Medulla oblongata (tissue), 1 donor: ENCODE measurements at regions not wholly inside any gene's neighbourhood (a gene's known extent, or its start where the extent isn't known, plus 50 kb on each side); places are given as distances from the start of the nearest gene placed in this dataset.

Source experiments
- DNase-seq: peaks from one replicate; pipeline ENCODE4 v3.0.0-alpha.2; 2015; ENCODE audit errors: extremely low spot score

- DNase-seq: no peak
Observed at GRCh38 chr9:126240835-126241234, 85.8 kb upstream of the MVB12B start.

GRCh38 chr9:126248680-126249079 is 77.9 kb upstream of the MVB12B start:
- DNase-seq: no peak

GRCh38 chr9:126261584-126262356 is 64.9 kb upstream of the MVB12B start:
- no peak for DNase-seq

GRCh38 chr9:126262738-126263137 is 63.9 kb upstream of the MVB12B start:
- no peak for DNase-seq

GRCh38 chr9:126270556-126270955 is 56.1 kb upstream of the MVB12B start:
- DNase-seq: no peak

GRCh38 chr9:126275386-126276001 is 51.1 kb upstream of the MVB12B start:
- peak; percentile 94 for DNase-seq

GRCh38 chr9:126276056-126276728 is 50.4 kb upstream of the MVB12B start:
- DNase-seq: no peak
